ENCODE measurements at regions not wholly inside any gene's neighbourhood (a gene's known extent, or its start where the extent isn't known, plus 50 kb on each side); places are given as distances from the start of the nearest gene placed in this dataset.

GRCh38 chr18:49694402-49694801, 118.9 kb downstream of the ACAA2 start:
- TF ChIP-seq, protein P1, sequence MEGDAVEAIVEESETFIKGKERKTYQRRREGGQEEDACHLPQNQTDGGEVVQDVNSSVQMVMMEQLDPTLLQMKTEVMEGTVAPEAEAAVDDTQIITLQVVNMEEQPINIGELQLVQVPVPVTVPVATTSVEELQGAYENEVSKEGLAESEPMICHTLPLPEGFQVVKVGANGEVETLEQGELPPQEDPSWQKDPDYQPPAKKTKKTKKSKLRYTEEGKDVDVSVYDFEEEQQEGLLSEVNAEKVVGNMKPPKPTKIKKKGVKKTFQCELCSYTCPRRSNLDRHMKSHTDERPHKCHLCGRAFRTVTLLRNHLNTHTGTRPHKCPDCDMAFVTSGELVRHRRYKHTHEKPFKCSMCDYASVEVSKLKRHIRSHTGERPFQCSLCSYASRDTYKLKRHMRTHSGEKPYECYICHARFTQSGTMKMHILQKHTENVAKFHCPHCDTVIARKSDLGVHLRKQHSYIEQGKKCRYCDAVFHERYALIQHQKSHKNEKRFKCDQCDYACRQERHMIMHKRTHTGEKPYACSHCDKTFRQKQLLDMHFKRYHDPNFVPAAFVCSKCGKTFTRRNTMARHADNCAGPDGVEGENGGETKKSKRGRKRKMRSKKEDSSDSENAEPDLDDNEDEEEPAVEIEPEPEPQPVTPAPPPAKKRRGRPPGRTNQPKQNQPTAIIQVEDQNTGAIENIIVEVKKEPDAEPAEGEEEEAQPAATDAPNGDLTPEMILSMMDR (IDR thresholded peaks at IDR 0.05), result no peak
- no peak for TF ChIP-seq POLR2AphosphoS5 (IDR thresholded peaks at IDR 0.05)
- TF ChIP-seq POLR2A (IDR thresholded peaks at IDR 0.05), result no peak
- TF ChIP-seq EP300 (IDR thresholded peaks at IDR 0.05), result no peak

Data from sigmoid colon (tissue), 4 donors.